Panc1 (cell line): ENCODE measurements at regions not wholly inside any gene's neighbourhood (a gene's known extent, or its start where the extent isn't known, plus 50 kb on each side); places are given as distances from the start of the nearest gene placed in this dataset.

Source experiments
- ATAC-seq: fragments of 200-7000 bp; cut with Tn5 transposase; 2 replicates; pipeline ENCODE4 v1.9.1; 2020; ENCODE audit warnings: mild to moderate bottlenecking, moderate library complexity
- BruUV-seq: library from RNA; stranded (reverse); fragments of 400-500 nt; replicated peaks from 2 replicates; lab custom pipeline; 2021; lab: Mats Ljungman, UMichigan
- CTCF ChIA-PET: fragments of 300-600 bp; sonication (Branson Sonifier 250); formaldehyde crosslinking; loops from one replicate; lab custom pipeline; 2022; ENCODE audit warnings: antibody characterized with exemption; lab: Charles Lee
- POLR2A ChIA-PET: fragments of 300-600 bp; sonication (Branson Sonifier 250); formaldehyde crosslinking; loops from one replicate; lab custom pipeline; 2022; ENCODE audit warnings: antibody characterized with exemption; lab: Charles Lee
- DNase-seq: peaks from one replicate; pipeline ENCODE4 v3.0.0-alpha.2; 2010; ENCODE audit warnings: low read depth, low spot score
- H3K27ac ChIP-seq: 2 replicates; pipeline ENCODE4 v1.5.1; 2011; ENCODE audit warnings: mild to moderate bottlenecking, low read length, inconsistent platforms
- H3K27me3 ChIP-seq: fragments of 200-500 bp; sonication (Bioruptor generic); 2 replicates; pipeline ENCODE4 v1.6.0; 2014; ENCODE audit warnings: low read length, inconsistent platforms; ENCODE audit not compliant: control insufficient read depth, insufficient read depth
- H3K36me3 ChIP-seq: fragments of 200-500 bp; sonication (Bioruptor generic); 2 replicates; pipeline ENCODE4 v1.5.1; 2014; ENCODE audit warnings: inconsistent platforms, mild to moderate bottlenecking, low read length, moderate library complexity; ENCODE audit not compliant: control insufficient read depth, insufficient read depth
- H3K4me1 ChIP-seq: 2 replicates; pipeline ENCODE4 v1.5.1; 2011; ENCODE audit warnings: inconsistent platforms, mild to moderate bottlenecking, low read length, moderate library complexity; ENCODE audit not compliant: control insufficient read depth, insufficient read depth
- H3K4me3 ChIP-seq, 2 experiments: 2 replicates each; pipeline ENCODE4 v1.5.1; 2011 to 2012; ENCODE audit warnings: low read depth in 2 of 2, low read length in 2 of 2, mild to moderate bottlenecking in 2 of 2, inconsistent platforms in 1 of 2, moderate library complexity in 1 of 2
- H3K9me3 ChIP-seq: fragments of 200-500 bp; sonication (Bioruptor generic); 2 replicates; pipeline ENCODE4 v1.5.1; 2014; ENCODE audit warnings: low read depth, mild to moderate bottlenecking, inconsistent platforms, low read length, moderate library complexity; ENCODE audit not compliant: control insufficient read depth, insufficient read depth
- CTCF ChIP-seq: fragments of 450-650 bp; IDR thresholded peaks from 2 replicates; pipeline ENCODE4 v1.5.1; 2017; ENCODE audit warnings: mild to moderate bottlenecking
- POLR2AphosphoS5 ChIP-seq: IDR thresholded peaks from 2 replicates; pipeline ENCODE4 v1.6.1; 2012; ENCODE audit warnings: mild to moderate bottlenecking, low read depth, low read length, moderate library complexity
- REST ChIP-seq, 2 experiments: IDR thresholded peaks; 2 replicates each; pipeline ENCODE4 v1.6.1; 2011 to 2012; ENCODE audit warnings: low read depth in 2 of 2, control low read depth in 1 of 2, low read length in 1 of 2, mild to moderate bottlenecking in 1 of 2, moderate library complexity in 1 of 2; ENCODE audit not compliant: insufficient read depth in 1 of 2
- SIN3A ChIP-seq: IDR thresholded peaks from 2 replicates; pipeline ENCODE4 v1.6.1; 2012; ENCODE audit warnings: low read depth, mild to moderate bottlenecking, low read length, moderate library complexity, borderline replicate concordance; ENCODE audit not compliant: insufficient read depth
- TCF7L2 ChIP-seq: IDR thresholded peaks from 2 replicates; pipeline ENCODE4 v1.6.1; 2011; ENCODE audit warnings: mild to moderate bottlenecking, low read depth, low read length, inconsistent platforms
- in situ Hi-C: cut with HindIII; loops from 2 replicates; pipeline ENCODE4 v1.10.0; 2016; ENCODE audit warnings: low sequenced_read_pairs, low pct_unique_long_range_greater_than_20kb
- intact Hi-C: fragments of 100-400 bp; cut with micrococcal nuclease; formaldehyde crosslinking; loops from one replicate; pipeline ENCODE4 v1.10.0; 2022; ENCODE audit not compliant: unreplicated experiment

GRCh38 chr14:58746261-58746660, 108.5 kb downstream of the DACT1 start:
- intact Hi-C loops (no loop called here), in situ Hi-C loops (no loop called here)
- H3K27ac ChIP-seq = no peak overlapping the region
- ChIA-PET CTCF (interaction anchor here (0.6 to 0.7 kb wide), 2 partner anchors 341 to 1415 kb away, joined by 8 read pairs; no protein-coding TSS in a partner anchor), POLR2A (no interaction called here)
- DNase-seq (no peak), ATAC-seq (no peak)
- H3K9me3 ChIP-seq = no peaks in the 10 kb centered on the region
- H3K36me3 ChIP-seq = no peaks in the 10 kb centered on the region
- TF ChIP-seq TCF7L2 (no peak), POLR2AphosphoS5 (no peak), CTCF (no peak), SIN3A (no peak), REST (IDR thresholded peaks at IDR 0.05; ENCODE audit: insufficient read depth in 1 of 2, low read depth in 2 of 2, low read length in 1 of 2) (no peak)
- H3K27me3 ChIP-seq = no peaks in the 10 kb centered on the region
- no peaks in the 10 kb centered on the region for H3K4me1 ChIP-seq
- no peak overlapping the region for H3K4me3 ChIP-seq
- no TSS peak for BruUV-seq

- CTCF ChIA-PET = interaction anchor here (0.7 kb wide), 1 partner anchor 1415 kb away, joined by 8 read pairs; no protein-coding TSS in a partner anchor
- TF ChIP-seq SIN3A = no peak
- TF ChIP-seq CTCF = no peak
- no peak for TF ChIP-seq POLR2AphosphoS5
- no peak for TF ChIP-seq TCF7L2
- no peak for TF ChIP-seq REST (IDR thresholded peaks at IDR 0.05; ENCODE audit: insufficient read depth in 1 of 2, low read depth in 2 of 2, low read length in 1 of 2)
- Histone ChIP-seq H3K27ac (no peak overlapping the region), H3K9me3 (no peaks in the 10 kb centered on the region), H3K27me3 (no peaks in the 10 kb centered on the region), H3K4me3 (no peak overlapping the region), H3K4me1 (no peaks in the 10 kb centered on the region), H3K36me3 (no peaks in the 10 kb centered on the region)
- intact Hi-C loops (no loop called here), in situ Hi-C loops (no loop called here)
- no peak for DNase-seq
- no TSS peak for BruUV-seq
- no peak for ATAC-seq
- POLR2A ChIA-PET = no interaction called here
Observed at GRCh38 chr14:58746701-58747100, 108.9 kb downstream of the DACT1 start.
